Endothelial cell of umbilical vein (primary cell): ENCODE measurements at regions not wholly inside any gene's neighbourhood (a gene's known extent, or its start where the extent isn't known, plus 50 kb on each side); places are given as distances from the start of the nearest gene placed in this dataset.

Experiments
- EZH2 ChIP-seq: IDR thresholded peaks from 2 replicates; pipeline ENCODE4 v1.6.1; 2012; ENCODE audit warnings: borderline replicate concordance, low read depth, mild to moderate bottlenecking, moderate library complexity, low read length, inconsistent platforms; ENCODE audit not compliant: severe bottlenecking
- FOS ChIP-seq: IDR thresholded peaks from 2 replicates; pipeline ENCODE4 v1.6.1; 2011; ENCODE audit warnings: mild to moderate bottlenecking, low read length, moderate library complexity, borderline replicate concordance; ENCODE audit not compliant: insufficient read depth
- GATA2 ChIP-seq: IDR thresholded peaks from 2 replicates; pipeline ENCODE4 v1.7.0; 2011; ENCODE audit warnings: low read depth, mild to moderate bottlenecking, moderate library complexity, mixed read lengths, low read length; ENCODE audit not compliant: insufficient read length, insufficient read depth
- JUN ChIP-seq: IDR thresholded peaks from 2 replicates; pipeline ENCODE4 v1.6.1; 2011; ENCODE audit warnings: borderline replicate concordance, low read depth; ENCODE audit not compliant: insufficient read length, insufficient read depth
- MYC ChIP-seq: IDR thresholded peaks from one replicate; pipeline ENCODE4 v1.6.1; 2011; ENCODE audit warnings: mild to moderate bottlenecking, low read depth, low read length
- POLR2A ChIP-seq: IDR thresholded peaks from 2 replicates; pipeline ENCODE4 v1.6.1; 2012; ENCODE audit warnings: low read depth, mild to moderate bottlenecking, control low read depth, low read length
- POLR2AphosphoS5 ChIP-seq: IDR thresholded peaks from 2 replicates; pipeline ENCODE4 v1.6.1; 2012; ENCODE audit warnings: low read depth, mild to moderate bottlenecking, control low read depth, low read length, moderate library complexity; ENCODE audit not compliant: insufficient read depth
- TF ChIP-seq, protein P1 (sequence below), 2 donors: IDR thresholded peaks; 1 replicate in 1 of 2; 2 replicates in 1 of 2; pipeline ENCODE4 v1.5.1; 2011; ENCODE audit warnings: low read length in 2 of 2, mild to moderate bottlenecking in 2 of 2, moderate library complexity in 2 of 2, control low read depth in 1 of 2, inconsistent platforms in 1 of 2, low read depth in 1 of 2; ENCODE audit not compliant: insufficient read depth in 1 of 2; ENCODE audit errors: extremely low read depth in 1 of 2
- TF ChIP-seq, protein P2 (sequence below): IDR thresholded peaks from 2 replicates; pipeline ENCODE4 v1.6.1; 2011; ENCODE audit not compliant: insufficient read depth, insufficient read length

DNA sequence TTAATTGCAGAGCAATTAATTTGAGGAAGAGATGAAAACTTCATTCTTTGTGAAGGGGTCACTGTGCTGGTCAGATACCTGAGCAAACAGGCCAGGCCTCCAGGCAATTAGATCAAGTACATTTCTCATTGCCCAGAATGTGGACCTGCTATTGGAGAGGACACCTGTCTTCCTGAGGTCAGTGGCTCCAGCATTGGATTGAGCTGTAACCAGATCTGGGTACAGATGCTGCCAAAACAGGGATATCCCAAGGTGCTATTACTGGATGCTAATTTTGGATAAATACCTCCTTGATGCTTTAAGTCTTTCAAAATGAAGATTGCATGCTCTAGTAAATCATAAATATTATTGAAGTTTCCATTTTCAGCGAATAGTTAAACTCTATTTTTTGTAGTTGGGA, 131.5 kb downstream of the FAM161A start:
- TF ChIP-seq POLR2A (no peak), POLR2AphosphoS5 (no peak), EZH2 (no peak), JUN (no peak), GATA2 (no peak), FOS (no peak), MYC (no peak)
- TF ChIP-seq, protein P1, sequence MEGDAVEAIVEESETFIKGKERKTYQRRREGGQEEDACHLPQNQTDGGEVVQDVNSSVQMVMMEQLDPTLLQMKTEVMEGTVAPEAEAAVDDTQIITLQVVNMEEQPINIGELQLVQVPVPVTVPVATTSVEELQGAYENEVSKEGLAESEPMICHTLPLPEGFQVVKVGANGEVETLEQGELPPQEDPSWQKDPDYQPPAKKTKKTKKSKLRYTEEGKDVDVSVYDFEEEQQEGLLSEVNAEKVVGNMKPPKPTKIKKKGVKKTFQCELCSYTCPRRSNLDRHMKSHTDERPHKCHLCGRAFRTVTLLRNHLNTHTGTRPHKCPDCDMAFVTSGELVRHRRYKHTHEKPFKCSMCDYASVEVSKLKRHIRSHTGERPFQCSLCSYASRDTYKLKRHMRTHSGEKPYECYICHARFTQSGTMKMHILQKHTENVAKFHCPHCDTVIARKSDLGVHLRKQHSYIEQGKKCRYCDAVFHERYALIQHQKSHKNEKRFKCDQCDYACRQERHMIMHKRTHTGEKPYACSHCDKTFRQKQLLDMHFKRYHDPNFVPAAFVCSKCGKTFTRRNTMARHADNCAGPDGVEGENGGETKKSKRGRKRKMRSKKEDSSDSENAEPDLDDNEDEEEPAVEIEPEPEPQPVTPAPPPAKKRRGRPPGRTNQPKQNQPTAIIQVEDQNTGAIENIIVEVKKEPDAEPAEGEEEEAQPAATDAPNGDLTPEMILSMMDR (IDR thresholded peaks at IDR 0.05; ENCODE audit: extremely low read depth in 1 of 2, insufficient read depth in 1 of 2, low read depth in 1 of 2, low read length in 2 of 2) = no peak
- TF ChIP-seq, protein P2, sequence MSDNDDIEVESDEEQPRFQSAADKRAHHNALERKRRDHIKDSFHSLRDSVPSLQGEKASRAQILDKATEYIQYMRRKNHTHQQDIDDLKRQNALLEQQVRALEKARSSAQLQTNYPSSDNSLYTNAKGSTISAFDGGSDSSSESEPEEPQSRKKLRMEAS = no peak
